ENCODE measurements at regions not wholly inside any gene's neighbourhood (a gene's known extent, or its start where the extent isn't known, plus 50 kb on each side); places are given as distances from the start of the nearest gene placed in this dataset.
"Not testable (repeated sequence)": the region's sequence is repeated elsewhere in the genome, so short reads cannot be mapped to it uniquely, and the experiment has no call there.

- Histone ChIP-seq H3K27ac (no peak overlapping the region), H3K4me1 (no peaks in the 10 kb centered on the region), H3K27me3 (ENCODE audit: insufficient read depth in 3 of 3, low read length in 2 of 3) (no peaks in the 10 kb centered on the region), H3K9me3 (no peaks in the 10 kb centered on the region), H3K4me3 (no peak overlapping the region), H3K36me3 (ENCODE audit: insufficient read depth in 1 of 2, low read depth in 1 of 2) (no peaks in the 10 kb centered on the region)
- DNase-seq (no peak), ATAC-seq (no peak)
- 31 to 45% (median 38%) methylated on average over 6 of the region's 6 CpGs for WGBS, 3 donors
- no peak for TF ChIP-seq CTCF (IDR thresholded peaks at IDR 0.05)
- intact Hi-C loops (cut with DNase I), result no loop called here
These were observed 362.4 kb downstream of the CGGBP1 start for GRCh38 chr3:87696124-87697013.

GRCh38 chr3:87694678-87695077 is 364.1 kb downstream of the CGGBP1 start:
- intact Hi-C loops (cut with DNase I), result no loop called here
- DNase-seq (no peak), ATAC-seq (no peak)
- 16 to 23% (median 19%) methylated on average over 2 of the region's 2 CpGs for WGBS, 3 donors
- TF ChIP-seq CTCF (IDR thresholded peaks at IDR 0.05), result no peak
- no peaks in the 10 kb centered on the region for H3K36me3 ChIP-seq (ENCODE audit: insufficient read depth in 1 of 2, low read depth in 1 of 2)
- H3K4me1 ChIP-seq, result no peaks in the 10 kb centered on the region
- no peaks in the 10 kb centered on the region for H3K27me3 ChIP-seq (ENCODE audit: insufficient read depth in 3 of 3, low read length in 2 of 3)
- no peaks in the 10 kb centered on the region for H3K9me3 ChIP-seq
- H3K4me3 ChIP-seq, result no peak overlapping the region
- no peak overlapping the region for H3K27ac ChIP-seq

GRCh38 chr3:87691109-87691508 is 367.7 kb downstream of the CGGBP1 start:
- intact Hi-C loops (cut with DNase I), result no loop called here
- Histone ChIP-seq H3K36me3 (ENCODE audit: insufficient read depth in 1 of 2, low read depth in 1 of 2) (no peaks in the 10 kb centered on the region), H3K27ac (no peak overlapping the region)

GRCh38 chr3:87678984-87679660 is 379.7 kb downstream of the CGGBP1 start:
- intact Hi-C loops (cut with DNase I); DNase-seq; H3K4me1 ChIP-seq; H3K9me3 ChIP-seq; H3K4me3 ChIP-seq; H3K27me3 ChIP-seq (ENCODE audit: insufficient read depth in 3 of 3, low read length in 2 of 3); H3K36me3 ChIP-seq (ENCODE audit: insufficient read depth in 1 of 2, low read depth in 1 of 2); ATAC-seq; H3K27ac ChIP-seq: not testable (repeated sequence)
- WGBS, 3 donors, result 90 to 96% (median 91%) methylated on average over 18 to 27 of the region's 27 CpGs

More at GRCh38 chr3:87691109-87691508, 367.7 kb downstream of the CGGBP1 start:
- Histone ChIP-seq H3K4me3 (no peak overlapping the region), H3K27me3 (ENCODE audit: insufficient read depth in 3 of 3, low read length in 2 of 3) (no peaks in the 10 kb centered on the region), H3K4me1 (no peaks in the 10 kb centered on the region), H3K9me3 (no peaks in the 10 kb centered on the region)
- DNase-seq (no peak), ATAC-seq (no peak)
- 90 to 92% (median 91%) methylated on average over 5 of the region's 5 CpGs for WGBS, 3 donors
- TF ChIP-seq CTCF (IDR thresholded peaks at IDR 0.05), result no peak

- intact Hi-C loops (cut with DNase I), result no loop called here
- Histone ChIP-seq H3K4me1 (no peaks in the 10 kb centered on the region), H3K27ac (no peak overlapping the region), H3K9me3 (no peaks in the 10 kb centered on the region), H3K27me3 (ENCODE audit: insufficient read depth in 3 of 3, low read length in 2 of 3) (no peaks in the 10 kb centered on the region), H3K36me3 (ENCODE audit: insufficient read depth in 1 of 2, low read depth in 1 of 2) (no peaks in the 10 kb centered on the region), H3K4me3 (no peak overlapping the region)
- 59 to 61% (median 61%) methylated on average over 9 of the region's 9 CpGs for WGBS, 3 donors
- DNase-seq, result no peak
- no peak for ATAC-seq
- no peak for TF ChIP-seq CTCF (IDR thresholded peaks at IDR 0.05)
These were observed 384.2 kb downstream of the CGGBP1 start for GRCh38 chr3:87674397-87675161.
